ENCODE measurements at regions not wholly inside any gene's neighbourhood (a gene's known extent, or its start where the extent isn't known, plus 50 kb on each side); places are given as distances from the start of the nearest gene placed in this dataset.

GRCh38 chr20:57056651-57057050, 209.8 kb downstream of the BMP7 start:
- TF ChIP-seq POLR2A (IDR thresholded peaks at IDR 0.05; ENCODE audit: borderline replicate concordance, extremely low read depth, insufficient read depth, insufficient read length) (no peak), EZH2 (IDR thresholded peaks at IDR 0.05) (no peak), CEBPB (IDR thresholded peaks at IDR 0.05; ENCODE audit: low read depth) (no peak), SP1 (IDR thresholded peaks at IDR 0.05; ENCODE audit: low read depth) (no peak), REST (IDR thresholded peaks at IDR 0.05; ENCODE audit: low read depth) (no peak), MAX (IDR thresholded peaks at IDR 0.05) (no peak), ZNF274 (IDR thresholded peaks at IDR 0.05; ENCODE audit: low read depth, low read length) (no peak), ZBTB33 (IDR thresholded peaks at IDR 0.05; ENCODE audit: extremely low read depth, insufficient replicate concordance, low read length) (no peak)
- TF ChIP-seq, protein P1, sequence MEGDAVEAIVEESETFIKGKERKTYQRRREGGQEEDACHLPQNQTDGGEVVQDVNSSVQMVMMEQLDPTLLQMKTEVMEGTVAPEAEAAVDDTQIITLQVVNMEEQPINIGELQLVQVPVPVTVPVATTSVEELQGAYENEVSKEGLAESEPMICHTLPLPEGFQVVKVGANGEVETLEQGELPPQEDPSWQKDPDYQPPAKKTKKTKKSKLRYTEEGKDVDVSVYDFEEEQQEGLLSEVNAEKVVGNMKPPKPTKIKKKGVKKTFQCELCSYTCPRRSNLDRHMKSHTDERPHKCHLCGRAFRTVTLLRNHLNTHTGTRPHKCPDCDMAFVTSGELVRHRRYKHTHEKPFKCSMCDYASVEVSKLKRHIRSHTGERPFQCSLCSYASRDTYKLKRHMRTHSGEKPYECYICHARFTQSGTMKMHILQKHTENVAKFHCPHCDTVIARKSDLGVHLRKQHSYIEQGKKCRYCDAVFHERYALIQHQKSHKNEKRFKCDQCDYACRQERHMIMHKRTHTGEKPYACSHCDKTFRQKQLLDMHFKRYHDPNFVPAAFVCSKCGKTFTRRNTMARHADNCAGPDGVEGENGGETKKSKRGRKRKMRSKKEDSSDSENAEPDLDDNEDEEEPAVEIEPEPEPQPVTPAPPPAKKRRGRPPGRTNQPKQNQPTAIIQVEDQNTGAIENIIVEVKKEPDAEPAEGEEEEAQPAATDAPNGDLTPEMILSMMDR (IDR thresholded peaks at IDR 0.05 in 2 of 3, conservative IDR thresholded peaks at IDR 0.05 in 1 of 3; ENCODE audit: borderline replicate concordance in 1 of 3, insufficient read depth in 1 of 3, low read depth in 2 of 3, low read length in 2 of 3) = no peak
